Effector memory CD4-positive, alpha-beta T cell (primary cell): ENCODE measurements at regions not wholly inside any gene's neighbourhood (a gene's known extent, or its start where the extent isn't known, plus 50 kb on each side); places are given as distances from the start of the nearest gene placed in this dataset.
"Not testable (repeated sequence)": the region's sequence is repeated elsewhere in the genome, so short reads cannot be mapped to it uniquely, and the experiment has no call there.

ENCODE experiments used
- DNase-seq, 3 donors: peaks; one replicate each; pipeline ENCODE4 v3.0.0-alpha.2; 2020
- H3K27ac ChIP-seq: 2 replicates; pipeline ENCODE4 v1.7.0; 2013; ENCODE audit warnings: mild to moderate bottlenecking, low read length, moderate library complexity; ENCODE audit not compliant: insufficient read depth, poor library complexity, severe bottlenecking
- H3K27me3 ChIP-seq: replicated peaks from 2 replicates; pipeline ENCODE4 v1.7.0; 2013; ENCODE audit warnings: mild to moderate bottlenecking, low read length; ENCODE audit not compliant: insufficient read depth, control insufficient read depth, poor library complexity, severe bottlenecking
- H3K36me3 ChIP-seq: 2 replicates; pipeline ENCODE4 v1.7.0; 2013; ENCODE audit warnings: mild to moderate bottlenecking, low read length, moderate library complexity; ENCODE audit not compliant: control insufficient read depth, insufficient read depth
- H3K4me1 ChIP-seq: 2 replicates; pipeline ENCODE4 v1.7.0; 2013; ENCODE audit warnings: low read length, mild to moderate bottlenecking; ENCODE audit not compliant: control insufficient read depth, insufficient read depth, poor library complexity, severe bottlenecking
- H3K4me3 ChIP-seq: 2 replicates; pipeline ENCODE4 v1.7.0; 2013; ENCODE audit warnings: low read length, low read depth, mild to moderate bottlenecking; ENCODE audit not compliant: insufficient read depth, poor library complexity, severe bottlenecking
- H3K9me3 ChIP-seq: 2 replicates; pipeline ENCODE4 v1.7.0; 2013; ENCODE audit warnings: mild to moderate bottlenecking, low read length, moderate library complexity; ENCODE audit not compliant: control insufficient read depth

GRCh38 chr5:162800301-162800700 is 637.1 kb upstream of the CCNG1 start:
- Histone ChIP-seq H3K36me3 (no peaks in the 10 kb centered on the region), H3K9me3 (no peaks in the 10 kb centered on the region), H3K27me3 (no peaks in the 10 kb centered on the region), H3K4me1 (no peaks in the 10 kb centered on the region), H3K4me3 (no peak overlapping the region), H3K27ac (no peak overlapping the region)
- DNase-seq, result no peak

GRCh38 chr5:162801235-162801634 is 636.2 kb upstream of the CCNG1 start:
- no peak for DNase-seq
- H3K4me1 ChIP-seq, result no peaks in the 10 kb centered on the region
- no peaks in the 10 kb centered on the region for H3K27me3 ChIP-seq
- H3K36me3 ChIP-seq, result no peaks in the 10 kb centered on the region
- no peak overlapping the region for H3K4me3 ChIP-seq
- no peak overlapping the region for H3K27ac ChIP-seq
- H3K9me3 ChIP-seq, result no peaks in the 10 kb centered on the region

GRCh38 chr5:162806195-162806594 is 631.2 kb upstream of the CCNG1 start:
- Histone ChIP-seq H3K27ac (no peak overlapping the region), H3K4me3 (no peak overlapping the region), H3K36me3 (no peaks in the 10 kb centered on the region), H3K27me3 (no peaks in the 10 kb centered on the region), H3K4me1 (no peaks in the 10 kb centered on the region), H3K9me3 (no peaks in the 10 kb centered on the region)
- DNase-seq, result no peak

GRCh38 chr5:162811071-162811470 is 626.3 kb upstream of the CCNG1 start:
- no peak overlapping the region for H3K27ac ChIP-seq
- H3K4me3 ChIP-seq, result no peak overlapping the region
- H3K27me3 ChIP-seq, result no peaks in the 10 kb centered on the region
- no peaks in the 10 kb centered on the region for H3K9me3 ChIP-seq
- no peaks in the 10 kb centered on the region for H3K36me3 ChIP-seq
- DNase-seq, result no peak
- no peaks in the 10 kb centered on the region for H3K4me1 ChIP-seq

- Histone ChIP-seq H3K4me1 (no peaks in the 10 kb centered on the region), H3K27ac (no peak overlapping the region), H3K4me3 (no peak overlapping the region), H3K27me3 (no peaks in the 10 kb centered on the region), H3K36me3 (no peaks in the 10 kb centered on the region), H3K9me3 (no peaks in the 10 kb centered on the region)
- DNase-seq, result no peak
Measured at GRCh38 chr5:162816816-162817215, 620.6 kb upstream of the CCNG1 start.

- H3K4me1 ChIP-seq, result no peaks in the 10 kb centered on the region
- no peaks in the 10 kb centered on the region for H3K36me3 ChIP-seq
- H3K9me3 ChIP-seq, result no peaks in the 10 kb centered on the region
Measured at GRCh38 chr5:162817364-162817763, 620.0 kb upstream of the CCNG1 start.

GRCh38 chr5:162821664-162822063 is 615.7 kb upstream of the CCNG1 start:
- H3K4me1 ChIP-seq, H3K27me3 ChIP-seq, H3K27ac ChIP-seq, H3K36me3 ChIP-seq, DNase-seq, H3K9me3 ChIP-seq, H3K4me3 ChIP-seq: not testable (repeated sequence)

More at GRCh38 chr5:162817364-162817763, 620.0 kb upstream of the CCNG1 start:
- DNase-seq, result no peak
- Histone ChIP-seq H3K27ac (no peak overlapping the region), H3K27me3 (no peaks in the 10 kb centered on the region), H3K4me3 (no peak overlapping the region)

- no peak for DNase-seq
- Histone ChIP-seq H3K27ac (no peak overlapping the region), H3K27me3 (no peaks in the 10 kb centered on the region), H3K36me3 (no peaks in the 10 kb centered on the region), H3K9me3 (no peaks in the 10 kb centered on the region), H3K4me3 (no peak overlapping the region), H3K4me1 (no peaks in the 10 kb centered on the region)
Measured at GRCh38 chr5:162824360-162824759, 613.0 kb upstream of the CCNG1 start.

- Histone ChIP-seq H3K4me1 (no peaks in the 10 kb centered on the region), H3K36me3 (no peaks in the 10 kb centered on the region), H3K27me3 (no peaks in the 10 kb centered on the region), H3K9me3 (no peaks in the 10 kb centered on the region), H3K4me3 (no peak overlapping the region), H3K27ac (no peak overlapping the region)
- no peak for DNase-seq
Measured at GRCh38 chr5:162837155-162837554, 600.2 kb upstream of the CCNG1 start.

GRCh38 chr5:162842727-162843126 is 594.7 kb upstream of the CCNG1 start:
- Histone ChIP-seq H3K27me3 (no peaks in the 10 kb centered on the region), H3K36me3 (no peaks in the 10 kb centered on the region), H3K4me3 (no peak overlapping the region), H3K27ac (no peak overlapping the region), H3K4me1 (no peaks in the 10 kb centered on the region), H3K9me3 (no peaks in the 10 kb centered on the region)
- DNase-seq, result no peak

- H3K36me3 ChIP-seq, result no peaks in the 10 kb centered on the region
- no peak for DNase-seq
- no peak overlapping the region for H3K27ac ChIP-seq
Measured at GRCh38 chr5:162852134-162852533, 585.3 kb upstream of the CCNG1 start.

More at GRCh38 chr5:162852134-162852533, 585.3 kb upstream of the CCNG1 start:
- Histone ChIP-seq H3K4me3 (no peak overlapping the region), H3K9me3 (no peaks in the 10 kb centered on the region), H3K4me1 (no peaks in the 10 kb centered on the region), H3K27me3 (no peaks in the 10 kb centered on the region)
